Coronary artery (tissue), 2 donors: ENCODE measurements at regions not wholly inside any gene's neighbourhood (a gene's known extent, or its start where the extent isn't known, plus 50 kb on each side); places are given as distances from the start of the nearest gene placed in this dataset.

Experiments
- DNase-seq: peaks from one replicate; pipeline ENCODE4 v3.0.0-alpha.2; 2017; ENCODE audit warnings: low spot score
- H3K27ac ChIP-seq, 2 donors: fragments of 200-600 bp; sonication (generic); one replicate each; pipeline ENCODE4 v1.5.1; 2016 to 2019
- H3K4me3 ChIP-seq: fragments of 200-600 bp; sonication (generic); 2 replicates; pipeline ENCODE4 v1.5.1; 2016; ENCODE audit warnings: mild to moderate bottlenecking, moderate library complexity
- CTCF ChIP-seq: fragments of 200-600 bp; sonication (generic); IDR thresholded peaks from one replicate; pipeline ENCODE4 v1.5.1; 2019; ENCODE audit warnings: antibody characterized with exemption

- no peak for TF ChIP-seq CTCF
- no peak overlapping the region for H3K4me3 ChIP-seq
- H3K27ac ChIP-seq = no peak overlapping the region
- DNase-seq = peak; percentile 43
Observed at GRCh38 chr12:131355361-131356245, 355.3 kb upstream of the SFSWAP start.

- no peak for TF ChIP-seq CTCF
- DNase-seq = peak; percentile 29
Observed at GRCh38 chr12:131356485-131357184, 354.3 kb upstream of the SFSWAP start.

GRCh38 chr12:131357185-131357747, 353.6 kb upstream of the SFSWAP start:
- no peak overlapping the region for H3K27ac ChIP-seq
- peak; percentile 35 for DNase-seq
- no peak for TF ChIP-seq CTCF
- no peak overlapping the region for H3K4me3 ChIP-seq

More at GRCh38 chr12:131356485-131357184, 354.3 kb upstream of the SFSWAP start:
- Histone ChIP-seq H3K4me3 (no peak overlapping the region), H3K27ac (no peak overlapping the region)

GRCh38 chr12:131357920-131358319, 353.0 kb upstream of the SFSWAP start:
- Histone ChIP-seq H3K27ac (no peak overlapping the region), H3K4me3 (no peak overlapping the region)
- DNase-seq = peak; percentile 14
- TF ChIP-seq CTCF = no peak

GRCh38 chr12:131362291-131363211, 348.3 kb upstream of the SFSWAP start:
- no peak for TF ChIP-seq CTCF
- no peak overlapping the region for H3K27ac ChIP-seq
- peak; percentile 41 for DNase-seq
- H3K4me3 ChIP-seq = no peak overlapping the region

- peak; percentile 36 for DNase-seq
- Histone ChIP-seq H3K27ac (no peak overlapping the region), H3K4me3 (no peak overlapping the region)
- TF ChIP-seq CTCF = no peak
Observed at GRCh38 chr12:131363393-131363792, 347.5 kb upstream of the SFSWAP start.
